ENCODE measurements at regions not wholly inside any gene's neighbourhood (a gene's known extent, or its start where the extent isn't known, plus 50 kb on each side); places are given as distances from the start of the nearest gene placed in this dataset.

DNA sequence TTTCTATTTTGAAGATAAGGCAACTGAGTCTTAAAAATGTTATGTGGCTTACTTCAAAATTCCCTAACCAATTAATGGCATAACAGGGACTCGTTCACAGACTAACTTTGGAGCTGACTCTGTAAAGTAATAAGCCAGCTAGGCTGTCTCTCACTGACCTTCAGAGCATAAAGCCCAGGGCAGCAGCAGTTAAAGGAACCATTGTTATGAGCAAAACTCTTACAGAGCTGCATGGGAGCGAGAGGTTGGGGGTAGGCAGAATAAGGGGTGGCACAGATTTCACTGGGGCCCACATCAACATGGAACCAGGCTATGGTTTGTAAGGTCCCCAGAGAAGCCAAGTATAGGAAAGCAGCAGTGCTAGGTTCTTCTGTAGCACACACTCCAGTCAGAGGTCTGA lies 637.8 kb downstream of the RFPL4B start:
- Histone ChIP-seq H3K27ac (no peak overlapping the region), H3K4me3 (no peak overlapping the region), H3K9me3 (no peaks in the 10 kb centered on the region), H3K4me1 (no peaks in the 10 kb centered on the region), H3K27me3 (no peaks in the 10 kb centered on the region), H3K36me3 (no peaks in the 10 kb centered on the region)
- intact Hi-C loops (cut with DNase I; ENCODE audit: low total_unique reads) = no loop called here
- no peak for TF ChIP-seq POLR2A (IDR thresholded peaks at IDR 0.05)
- TF ChIP-seq, protein P1, sequence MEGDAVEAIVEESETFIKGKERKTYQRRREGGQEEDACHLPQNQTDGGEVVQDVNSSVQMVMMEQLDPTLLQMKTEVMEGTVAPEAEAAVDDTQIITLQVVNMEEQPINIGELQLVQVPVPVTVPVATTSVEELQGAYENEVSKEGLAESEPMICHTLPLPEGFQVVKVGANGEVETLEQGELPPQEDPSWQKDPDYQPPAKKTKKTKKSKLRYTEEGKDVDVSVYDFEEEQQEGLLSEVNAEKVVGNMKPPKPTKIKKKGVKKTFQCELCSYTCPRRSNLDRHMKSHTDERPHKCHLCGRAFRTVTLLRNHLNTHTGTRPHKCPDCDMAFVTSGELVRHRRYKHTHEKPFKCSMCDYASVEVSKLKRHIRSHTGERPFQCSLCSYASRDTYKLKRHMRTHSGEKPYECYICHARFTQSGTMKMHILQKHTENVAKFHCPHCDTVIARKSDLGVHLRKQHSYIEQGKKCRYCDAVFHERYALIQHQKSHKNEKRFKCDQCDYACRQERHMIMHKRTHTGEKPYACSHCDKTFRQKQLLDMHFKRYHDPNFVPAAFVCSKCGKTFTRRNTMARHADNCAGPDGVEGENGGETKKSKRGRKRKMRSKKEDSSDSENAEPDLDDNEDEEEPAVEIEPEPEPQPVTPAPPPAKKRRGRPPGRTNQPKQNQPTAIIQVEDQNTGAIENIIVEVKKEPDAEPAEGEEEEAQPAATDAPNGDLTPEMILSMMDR (IDR thresholded peaks at IDR 0.05) = no peak
- DNase-seq = no peak

DNA sequence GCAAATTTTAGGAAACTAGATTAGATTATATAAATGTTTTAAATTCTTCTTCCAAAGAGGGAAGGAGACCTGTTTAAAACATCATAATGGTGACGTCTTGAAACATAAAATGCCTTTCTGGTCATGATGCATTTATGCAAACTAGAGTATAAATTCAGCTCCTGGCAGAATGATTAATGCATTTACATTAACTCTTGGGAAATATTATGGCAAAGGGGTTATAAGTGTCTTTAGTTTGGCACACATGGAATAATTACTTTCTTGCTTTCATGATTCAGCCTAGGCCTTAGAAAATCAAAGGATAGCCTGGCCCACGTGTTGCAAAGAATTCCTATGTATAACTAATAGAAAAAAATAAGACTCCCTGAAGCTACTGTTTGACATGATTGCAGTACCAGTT lies 639.2 kb downstream of the RFPL4B start:
- TF ChIP-seq POLR2A (IDR thresholded peaks at IDR 0.05) = no peak
- TF ChIP-seq, protein P1 (IDR thresholded peaks at IDR 0.05) = no peak
- H3K27me3 ChIP-seq = no peaks in the 10 kb centered on the region
- DNase-seq = no peak
- H3K4me1 ChIP-seq = no peaks in the 10 kb centered on the region
- H3K27ac ChIP-seq = no peak overlapping the region
- intact Hi-C loops (cut with DNase I; ENCODE audit: low total_unique reads) = no loop called here
- no peak overlapping the region for H3K4me3 ChIP-seq
- no peaks in the 10 kb centered on the region for H3K9me3 ChIP-seq
- no peaks in the 10 kb centered on the region for H3K36me3 ChIP-seq

DNA sequence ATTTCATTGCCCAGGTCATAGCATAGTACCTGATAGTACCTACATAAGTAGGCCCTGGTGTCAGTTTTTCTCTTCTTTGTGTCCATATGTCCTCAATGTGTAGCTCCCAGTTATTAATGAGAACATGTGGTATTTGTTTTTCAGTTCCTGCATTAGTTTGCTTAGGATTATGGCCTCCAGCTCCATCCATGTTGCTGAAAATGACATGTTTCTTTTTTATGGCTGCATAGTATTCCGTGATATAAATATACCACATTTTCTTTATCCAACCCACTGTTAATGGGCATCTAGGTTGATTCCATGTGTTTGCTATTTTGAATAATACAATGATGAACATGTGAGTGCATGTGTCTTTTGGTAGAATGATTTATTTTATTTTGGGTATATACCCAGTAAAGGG lies 641.6 kb downstream of the RFPL4B start:
- intact Hi-C loops (cut with DNase I; ENCODE audit: low total_unique reads) = no loop called here
- H3K36me3 ChIP-seq = no peaks in the 10 kb centered on the region

DNA sequence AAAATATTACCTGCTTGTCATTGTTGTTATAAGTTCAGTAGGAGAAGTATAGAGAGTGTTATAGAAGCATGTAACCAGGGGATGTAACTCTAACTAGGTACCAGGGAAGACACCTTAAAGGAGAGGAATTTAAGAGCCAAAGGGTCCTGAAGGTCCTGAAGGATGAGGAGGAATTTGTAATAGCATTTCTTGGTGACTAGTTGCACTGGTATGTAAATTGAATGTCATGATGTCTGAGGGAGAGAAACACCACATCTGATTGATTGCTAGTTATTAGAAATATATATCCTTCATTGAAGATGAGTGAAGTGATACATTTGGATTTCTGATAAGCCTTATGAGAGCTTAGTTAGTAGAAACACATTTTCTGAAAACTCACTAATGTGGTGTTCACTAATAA lies 643.8 kb downstream of the RFPL4B start:
- no peaks in the 10 kb centered on the region for H3K9me3 ChIP-seq
- no peaks in the 10 kb centered on the region for H3K4me1 ChIP-seq
- H3K27me3 ChIP-seq = no peaks in the 10 kb centered on the region
- H3K36me3 ChIP-seq = no peaks in the 10 kb centered on the region
- H3K27ac ChIP-seq = no peak overlapping the region
- TF ChIP-seq, protein P1 (IDR thresholded peaks at IDR 0.05) = no peak
- no peak for TF ChIP-seq POLR2A (IDR thresholded peaks at IDR 0.05)
- no peak for DNase-seq
- no peak overlapping the region for H3K4me3 ChIP-seq
- intact Hi-C loops (cut with DNase I; ENCODE audit: low total_unique reads) = no loop called here

More for the DNA sequence above, 641.6 kb downstream of the RFPL4B start:
- no peaks in the 10 kb centered on the region for H3K4me1 ChIP-seq
- no peaks in the 10 kb centered on the region for H3K9me3 ChIP-seq
- no peak overlapping the region for H3K27ac ChIP-seq
- H3K27me3 ChIP-seq = no peaks in the 10 kb centered on the region
- DNase-seq = no peak
- TF ChIP-seq, protein P1 (IDR thresholded peaks at IDR 0.05) = no peak
- no peak for TF ChIP-seq POLR2A (IDR thresholded peaks at IDR 0.05)
- H3K4me3 ChIP-seq = no peak overlapping the region

DNA sequence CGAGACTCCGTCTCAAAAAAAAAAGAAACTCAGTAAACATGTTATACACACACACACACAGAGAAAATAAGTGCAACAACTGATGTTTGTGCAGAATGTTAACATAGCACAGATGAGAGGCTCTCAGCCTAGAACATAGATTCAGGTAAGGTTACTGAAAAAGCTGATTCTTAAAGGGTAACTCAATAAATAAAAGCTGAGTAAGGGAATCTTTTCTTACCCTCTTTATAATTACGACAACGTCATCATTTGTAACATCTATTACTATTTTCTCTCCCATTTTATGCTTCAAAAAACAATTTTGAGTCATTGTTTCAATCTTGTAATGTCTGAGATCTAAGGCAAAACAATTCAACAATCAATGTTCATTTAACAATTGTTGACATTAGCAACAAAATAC lies 644.8 kb downstream of the RFPL4B start:
- intact Hi-C loops (cut with DNase I; ENCODE audit: low total_unique reads) = no loop called here
- Histone ChIP-seq H3K9me3 (no peaks in the 10 kb centered on the region), H3K27me3 (no peaks in the 10 kb centered on the region), H3K4me3 (no peak overlapping the region), H3K36me3 (no peaks in the 10 kb centered on the region), H3K27ac (no peak overlapping the region), H3K4me1 (no peaks in the 10 kb centered on the region)
- no peak for TF ChIP-seq POLR2A (IDR thresholded peaks at IDR 0.05)
- TF ChIP-seq, protein P1 (IDR thresholded peaks at IDR 0.05) = no peak
- DNase-seq = no peak
